ENCODE measurements at regions not wholly inside any gene's neighbourhood (a gene's known extent, or its start where the extent isn't known, plus 50 kb on each side); places are given as distances from the start of the nearest gene placed in this dataset.

DNA sequence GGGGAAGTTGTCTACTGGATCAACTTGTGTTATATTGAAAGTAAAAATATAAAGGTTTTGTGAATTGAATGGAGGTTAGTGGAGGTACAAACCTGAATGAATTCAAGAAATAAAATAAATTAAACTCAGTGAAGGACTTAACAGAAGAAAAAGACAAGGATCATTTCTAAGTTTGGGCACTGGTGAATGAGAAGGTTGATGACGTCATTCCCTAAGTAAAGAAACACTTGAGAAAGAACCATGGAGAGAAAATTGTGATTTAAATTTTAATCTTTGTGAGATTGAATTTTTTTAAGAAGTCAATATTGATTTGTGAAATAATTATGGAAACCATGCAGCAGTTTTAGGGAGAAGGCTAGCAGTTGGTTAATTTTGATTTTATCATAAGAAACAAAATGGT, 900.3 kb upstream of the TYRP1 start:
- Histone ChIP-seq H3K27ac (ENCODE audit: poor library complexity, severe bottlenecking) (no peak overlapping the region), H3K4me3 (ENCODE audit: severe bottlenecking) (no peak overlapping the region), H3K4me1 (ENCODE audit: insufficient read depth, poor library complexity, severe bottlenecking) (no peaks in the 10 kb centered on the region), H3K36me3 (ENCODE audit: low read depth) (no peaks in the 10 kb centered on the region), H3K27me3 (ENCODE audit: insufficient read depth, poor library complexity, severe bottlenecking) (no peaks in the 10 kb centered on the region), H3K9me3 (ENCODE audit: severe bottlenecking) (no peaks in the 10 kb centered on the region)
- DNase-seq (ENCODE audit: low spot score) = no peak
- TF ChIP-seq, protein P1, sequence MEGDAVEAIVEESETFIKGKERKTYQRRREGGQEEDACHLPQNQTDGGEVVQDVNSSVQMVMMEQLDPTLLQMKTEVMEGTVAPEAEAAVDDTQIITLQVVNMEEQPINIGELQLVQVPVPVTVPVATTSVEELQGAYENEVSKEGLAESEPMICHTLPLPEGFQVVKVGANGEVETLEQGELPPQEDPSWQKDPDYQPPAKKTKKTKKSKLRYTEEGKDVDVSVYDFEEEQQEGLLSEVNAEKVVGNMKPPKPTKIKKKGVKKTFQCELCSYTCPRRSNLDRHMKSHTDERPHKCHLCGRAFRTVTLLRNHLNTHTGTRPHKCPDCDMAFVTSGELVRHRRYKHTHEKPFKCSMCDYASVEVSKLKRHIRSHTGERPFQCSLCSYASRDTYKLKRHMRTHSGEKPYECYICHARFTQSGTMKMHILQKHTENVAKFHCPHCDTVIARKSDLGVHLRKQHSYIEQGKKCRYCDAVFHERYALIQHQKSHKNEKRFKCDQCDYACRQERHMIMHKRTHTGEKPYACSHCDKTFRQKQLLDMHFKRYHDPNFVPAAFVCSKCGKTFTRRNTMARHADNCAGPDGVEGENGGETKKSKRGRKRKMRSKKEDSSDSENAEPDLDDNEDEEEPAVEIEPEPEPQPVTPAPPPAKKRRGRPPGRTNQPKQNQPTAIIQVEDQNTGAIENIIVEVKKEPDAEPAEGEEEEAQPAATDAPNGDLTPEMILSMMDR (IDR thresholded peaks at IDR 0.05; ENCODE audit: poor library complexity, severe bottlenecking) = no peak
- ATAC-seq (ENCODE audit: low read depth) = no peak

GRCh38 chr9:11794984-11795383, 898.2 kb upstream of the TYRP1 start:
- Histone ChIP-seq H3K27me3 (ENCODE audit: insufficient read depth, poor library complexity, severe bottlenecking) (no peaks in the 10 kb centered on the region), H3K4me3 (ENCODE audit: severe bottlenecking) (no peak overlapping the region), H3K27ac (ENCODE audit: poor library complexity, severe bottlenecking) (no peak overlapping the region), H3K9me3 (ENCODE audit: severe bottlenecking) (no peaks in the 10 kb centered on the region), H3K4me1 (ENCODE audit: insufficient read depth, poor library complexity, severe bottlenecking) (no peaks in the 10 kb centered on the region), H3K36me3 (ENCODE audit: low read depth) (no peaks in the 10 kb centered on the region)
- TF ChIP-seq, protein P1 (IDR thresholded peaks at IDR 0.05; ENCODE audit: poor library complexity, severe bottlenecking) = no peak
- ATAC-seq (ENCODE audit: low read depth) = no peak
- DNase-seq (ENCODE audit: low spot score) = no peak

DNA sequence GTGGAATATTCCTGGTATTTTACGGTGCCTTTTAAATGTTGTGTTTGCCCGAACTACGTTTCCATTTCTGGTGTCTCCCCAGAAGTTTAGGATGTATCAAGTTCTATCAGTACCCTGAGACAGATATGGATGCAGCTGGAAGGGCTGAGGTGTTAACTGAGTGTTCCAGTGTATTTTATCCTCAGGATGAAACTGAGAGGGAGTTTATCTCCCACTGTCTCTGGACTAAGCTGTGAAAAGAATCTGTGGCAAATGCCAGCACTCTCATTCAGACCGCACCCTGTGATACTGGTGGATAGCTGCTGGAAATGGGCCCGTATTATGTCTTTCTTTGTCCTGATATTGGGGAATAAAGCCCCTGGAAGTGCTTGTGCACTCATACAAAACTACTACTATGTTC, 887.2 kb upstream of the TYRP1 start:
- TF ChIP-seq, protein P1 (IDR thresholded peaks at IDR 0.05; ENCODE audit: poor library complexity, severe bottlenecking) = no peak
- no peak for DNase-seq (ENCODE audit: low spot score)
- no peak for ATAC-seq (ENCODE audit: low read depth)
- no peaks in the 10 kb centered on the region for H3K9me3 ChIP-seq (ENCODE audit: severe bottlenecking)
- H3K27me3 ChIP-seq (ENCODE audit: insufficient read depth, poor library complexity, severe bottlenecking) = peaks cover 4% of the 10 kb centered on the region
- H3K36me3 ChIP-seq (ENCODE audit: low read depth) = no peaks in the 10 kb centered on the region
- H3K27ac ChIP-seq (ENCODE audit: poor library complexity, severe bottlenecking) = no peak overlapping the region
- no peak overlapping the region for H3K4me3 ChIP-seq (ENCODE audit: severe bottlenecking)
- H3K4me1 ChIP-seq (ENCODE audit: insufficient read depth, poor library complexity, severe bottlenecking) = no peaks in the 10 kb centered on the region

DNA sequence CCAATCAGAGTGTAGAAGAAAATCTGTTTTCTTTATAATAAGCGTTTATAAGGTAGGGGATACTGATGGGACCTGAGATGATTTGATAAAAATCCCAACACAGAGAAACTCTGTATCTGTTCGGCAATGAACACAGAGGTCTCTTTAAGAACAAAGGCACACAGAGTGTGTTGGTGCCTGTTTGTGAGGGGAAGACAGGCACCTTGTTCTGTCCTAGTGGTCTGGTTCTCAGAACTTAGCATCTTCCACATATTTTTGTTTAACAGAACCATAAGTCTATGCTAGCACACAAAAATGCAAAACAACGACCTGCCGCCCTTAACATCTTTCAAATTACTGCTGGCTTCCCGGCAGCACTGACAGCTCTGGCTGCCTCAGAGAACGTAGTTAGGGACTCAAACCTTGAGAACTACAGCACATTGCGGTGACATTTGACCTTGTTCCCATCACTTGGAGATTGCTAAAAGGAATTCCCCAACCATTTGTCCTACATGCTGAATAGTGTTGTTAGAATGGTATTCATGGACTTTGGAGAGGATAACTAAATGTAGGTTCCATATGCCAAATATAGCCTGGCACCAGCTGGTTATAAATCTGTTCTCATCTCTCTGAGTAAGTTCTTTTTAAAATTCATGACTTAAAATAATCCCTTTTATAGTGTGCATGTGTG, 871.7 kb upstream of the TYRP1 start:
- no peak overlapping the region for H3K27ac ChIP-seq (ENCODE audit: poor library complexity, severe bottlenecking)
- ATAC-seq (ENCODE audit: low read depth) (no peak), DNase-seq (ENCODE audit: low spot score) (no peak)
- H3K9me3 ChIP-seq (ENCODE audit: severe bottlenecking) = no peaks in the 10 kb centered on the region
- H3K4me1 ChIP-seq (ENCODE audit: insufficient read depth, poor library complexity, severe bottlenecking) = no peaks in the 10 kb centered on the region
- no peak overlapping the region for H3K4me3 ChIP-seq (ENCODE audit: severe bottlenecking)
- TF ChIP-seq, protein P1 (IDR thresholded peaks at IDR 0.05; ENCODE audit: poor library complexity, severe bottlenecking) = no peak
- H3K36me3 ChIP-seq (ENCODE audit: low read depth) = no peaks in the 10 kb centered on the region
- H3K27me3 ChIP-seq (ENCODE audit: insufficient read depth, poor library complexity, severe bottlenecking) = peaks cover 9% of the 10 kb centered on the region

- no peak for ATAC-seq (ENCODE audit: low read depth)
- TF ChIP-seq, protein P1 (IDR thresholded peaks at IDR 0.05; ENCODE audit: poor library complexity, severe bottlenecking) = no peak
- no peaks in the 10 kb centered on the region for H3K4me1 ChIP-seq (ENCODE audit: insufficient read depth, poor library complexity, severe bottlenecking)
- no peak overlapping the region for H3K27ac ChIP-seq (ENCODE audit: poor library complexity, severe bottlenecking)
- H3K27me3 ChIP-seq (ENCODE audit: insufficient read depth, poor library complexity, severe bottlenecking) = peaks cover 18% of the 10 kb centered on the region
- H3K4me3 ChIP-seq (ENCODE audit: severe bottlenecking) = no peak overlapping the region
- no peak for DNase-seq (ENCODE audit: low spot score)
- H3K9me3 ChIP-seq (ENCODE audit: severe bottlenecking) = no peaks in the 10 kb centered on the region
- no peaks in the 10 kb centered on the region for H3K36me3 ChIP-seq (ENCODE audit: low read depth)
Measured at GRCh38 chr9:11828201-11828600, 865.0 kb upstream of the TYRP1 start.

Data from RWPE2 (cell line).